Skeletal muscle tissue (tissue), 3 donors: ENCODE measurements at regions not wholly inside any gene's neighbourhood (a gene's known extent, or its start where the extent isn't known, plus 50 kb on each side); places are given as distances from the start of the nearest gene placed in this dataset.

ENCODE experiments used
- H3K27ac ChIP-seq: one replicate; pipeline ENCODE4 v1.7.0; 2013; ENCODE audit warnings: mild to moderate bottlenecking, low read depth, low read length, inconsistent platforms
- H3K27me3 ChIP-seq, 3 donors: one replicate each; pipeline ENCODE4 v1.7.0; 2013; ENCODE audit warnings: low read length in 3 of 3; ENCODE audit not compliant: control insufficient read depth in 3 of 3, insufficient read depth in 3 of 3
- H3K36me3 ChIP-seq, 3 donors: one replicate each; pipeline ENCODE4 v1.7.0; 2013; ENCODE audit warnings: low read length in 3 of 3; ENCODE audit not compliant: control insufficient read depth in 3 of 3, insufficient read depth in 3 of 3
- H3K4me1 ChIP-seq, 3 donors: one replicate each; pipeline ENCODE4 v1.7.0; 2013; ENCODE audit warnings: low read length in 3 of 3, mild to moderate bottlenecking in 3 of 3; ENCODE audit not compliant: control insufficient read depth in 3 of 3, insufficient read depth in 3 of 3
- H3K4me3 ChIP-seq, 3 donors: one replicate each; pipeline ENCODE4 v1.7.0; 2013; ENCODE audit warnings: low read length in 3 of 3
- H3K9ac ChIP-seq, 3 donors: one replicate each; pipeline ENCODE4 v1.7.0; 2013; ENCODE audit warnings: low read length in 3 of 3, mild to moderate bottlenecking in 3 of 3, moderate library complexity in 2 of 3, low read depth in 1 of 3
- H3K9me3 ChIP-seq, 3 donors: one replicate each; pipeline ENCODE4 v1.7.0; 2013; ENCODE audit warnings: low read length in 3 of 3; ENCODE audit not compliant: control insufficient read depth in 3 of 3
- donor health status: Osteomylitis.

DNA sequence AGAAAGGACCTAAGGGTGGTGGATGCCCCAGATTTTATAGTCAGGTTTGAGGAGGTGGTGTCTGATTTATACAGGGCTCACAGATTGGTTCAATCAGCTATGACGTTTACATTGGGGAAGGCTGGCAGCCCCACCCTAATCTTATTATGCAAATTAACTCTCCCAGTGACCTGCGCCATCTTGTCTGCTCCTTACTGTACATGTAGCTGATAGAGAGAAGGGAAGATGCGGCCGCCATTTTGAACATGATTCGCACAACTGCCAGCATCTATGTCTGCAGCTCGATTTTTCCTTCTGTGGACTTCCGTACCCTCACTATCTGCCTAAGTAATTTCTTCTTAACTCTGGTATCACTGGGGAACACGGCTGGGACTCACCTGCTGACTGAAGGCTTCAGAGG is 619.0 kb upstream of the DPP6 start:
- H3K4me1 ChIP-seq: no peaks in the 10 kb centered on the region
- no peaks in the 10 kb centered on the region for H3K9me3 ChIP-seq
- no peak overlapping the region for H3K9ac ChIP-seq
- H3K27ac ChIP-seq: no peak overlapping the region
- H3K4me3 ChIP-seq: no peak overlapping the region
- H3K36me3 ChIP-seq: no peaks in the 10 kb centered on the region
- peaks cover 0 to 2% (median 0%) of the 10 kb centered on the region in 3 donors for H3K27me3 ChIP-seq

DNA sequence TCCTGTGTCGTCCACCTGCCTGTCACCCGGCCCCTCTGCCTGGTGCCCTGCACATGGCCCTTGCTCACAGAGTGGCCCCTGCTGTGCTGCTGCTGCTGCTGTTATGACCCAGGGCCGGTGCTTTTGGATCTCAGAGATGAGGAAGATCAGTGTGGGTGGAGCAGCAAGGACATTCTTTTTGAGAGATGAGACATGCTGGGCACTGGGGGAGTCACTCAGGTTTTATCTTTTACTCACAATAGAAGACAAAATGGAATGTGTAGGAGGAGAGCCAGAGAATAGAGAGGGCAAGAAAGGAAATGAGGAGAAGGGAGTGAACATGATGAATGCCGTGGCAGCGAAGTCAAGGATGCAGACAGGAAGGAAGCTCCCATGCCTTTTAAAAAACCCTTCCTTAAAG is 611.5 kb upstream of the DPP6 start:
- Histone ChIP-seq H3K4me1 (no peaks in the 10 kb centered on the region), H3K4me3 (no peak overlapping the region), H3K36me3 (no peaks in the 10 kb centered on the region), H3K27ac (no peak overlapping the region), H3K9me3 (no peaks in the 10 kb centered on the region), H3K9ac (no peak overlapping the region), H3K27me3 (peaks cover 0 to 2% (median 0%) of the 10 kb centered on the region in 3 donors)

DNA sequence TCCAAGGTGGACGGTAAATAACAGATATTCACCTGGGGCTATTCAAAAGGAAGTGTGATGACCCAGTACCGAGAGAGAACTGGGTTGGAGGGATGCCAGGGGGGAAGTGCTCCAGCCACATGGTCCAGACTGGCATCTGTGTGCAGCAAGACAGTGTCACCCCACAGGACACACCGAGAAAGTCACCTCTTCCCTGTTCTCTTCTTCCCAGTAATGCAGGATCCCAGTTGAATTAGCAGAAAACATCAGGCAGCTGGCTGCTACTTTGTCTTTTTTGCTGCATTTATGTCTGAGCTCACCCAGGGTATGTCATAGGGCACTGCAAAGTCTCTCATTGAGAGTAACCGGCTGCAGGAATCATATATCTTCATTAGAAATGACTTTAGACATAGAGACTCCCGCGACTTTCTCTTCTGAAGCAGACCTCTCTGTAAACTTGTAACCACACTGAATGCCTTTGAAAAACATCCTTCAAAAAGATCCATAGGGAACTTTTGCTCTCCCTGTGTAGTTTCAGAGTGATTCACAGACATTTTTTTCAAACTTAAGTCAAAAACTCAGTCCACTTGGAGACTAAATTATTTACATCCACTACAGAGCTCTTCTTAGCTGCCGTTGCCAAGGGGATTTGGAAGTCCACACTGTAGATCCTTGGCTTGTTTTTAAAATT is 609.0 kb upstream of the DPP6 start:
- H3K9ac ChIP-seq: no peak overlapping the region
- H3K4me3 ChIP-seq: no peak overlapping the region
- H3K27ac ChIP-seq: no peak overlapping the region
- no peaks in the 10 kb centered on the region for H3K36me3 ChIP-seq
- no peaks in the 10 kb centered on the region for H3K9me3 ChIP-seq
- H3K27me3 ChIP-seq: no peaks in the 10 kb centered on the region
- no peaks in the 10 kb centered on the region for H3K4me1 ChIP-seq

DNA sequence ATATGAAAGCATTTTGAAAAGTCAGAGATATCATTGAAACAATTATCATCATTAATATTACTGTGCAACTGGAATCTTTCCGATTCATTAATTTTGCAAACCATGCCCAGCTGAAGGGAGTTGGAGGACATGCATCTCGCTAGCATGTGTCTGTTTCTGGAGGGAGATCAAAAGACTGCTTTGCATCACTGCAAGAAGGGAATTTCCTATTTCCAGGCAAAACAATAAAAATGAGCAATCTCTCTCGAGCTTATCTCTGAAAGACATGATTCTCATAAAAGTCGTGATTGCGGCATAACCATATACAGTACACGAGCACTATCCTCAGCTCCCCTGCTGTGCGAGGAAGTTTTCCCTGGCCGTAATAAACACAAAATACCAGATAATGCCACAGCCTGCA is 607.6 kb upstream of the DPP6 start:
- no peaks in the 10 kb centered on the region for H3K27me3 ChIP-seq
- H3K4me1 ChIP-seq: no peaks in the 10 kb centered on the region
- no peaks in the 10 kb centered on the region for H3K36me3 ChIP-seq
- no peak overlapping the region for H3K4me3 ChIP-seq
- H3K9ac ChIP-seq: no peak overlapping the region
- H3K27ac ChIP-seq: no peak overlapping the region
- H3K9me3 ChIP-seq: no peaks in the 10 kb centered on the region

DNA sequence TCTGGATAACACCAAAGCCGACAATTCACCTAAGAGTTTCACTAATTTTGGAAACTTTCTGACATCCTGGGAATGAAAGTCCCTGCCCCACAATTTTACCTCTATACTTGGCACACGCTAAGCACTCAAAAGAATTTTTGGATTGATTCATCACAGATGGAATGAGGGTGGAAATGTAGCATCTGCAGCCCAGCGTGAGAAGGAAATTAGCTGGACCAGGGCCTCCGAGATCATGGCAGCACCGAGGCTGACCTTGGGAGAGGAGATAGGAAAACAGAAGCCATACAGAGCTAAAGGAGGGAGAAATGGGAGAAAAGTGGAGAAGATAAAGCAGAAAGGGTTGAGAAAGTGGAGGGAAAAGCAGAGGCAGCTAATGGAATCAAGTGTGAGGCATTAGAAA is 606.6 kb upstream of the DPP6 start:
- no peaks in the 10 kb centered on the region for H3K4me1 ChIP-seq
- H3K4me3 ChIP-seq: no peak overlapping the region
- H3K9ac ChIP-seq: no peak overlapping the region
- H3K9me3 ChIP-seq: no peaks in the 10 kb centered on the region
- no peaks in the 10 kb centered on the region for H3K36me3 ChIP-seq
- no peak overlapping the region for H3K27ac ChIP-seq
- H3K27me3 ChIP-seq: no peaks in the 10 kb centered on the region

DNA sequence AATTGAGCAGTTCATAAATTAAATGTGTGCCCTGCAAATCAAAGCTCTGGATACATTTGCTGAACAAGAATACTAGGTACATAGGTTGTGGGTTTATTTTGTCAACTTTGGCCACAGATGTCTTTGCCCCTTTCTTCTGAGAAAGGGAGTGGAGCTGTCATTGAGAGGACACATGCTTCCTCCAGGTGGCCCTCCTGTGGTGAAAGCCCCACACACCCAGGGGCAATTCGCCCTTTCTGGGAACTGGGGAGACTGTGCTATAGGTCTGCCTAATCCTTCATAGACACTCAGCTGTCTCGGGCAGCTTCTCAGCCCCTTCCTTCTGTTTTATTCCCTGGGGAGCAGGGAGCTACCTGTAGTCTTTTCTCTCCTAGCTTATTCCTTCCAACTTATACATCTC is 605.7 kb upstream of the DPP6 start:
- H3K9me3 ChIP-seq: no peaks in the 10 kb centered on the region
- H3K4me3 ChIP-seq: no peak overlapping the region
- H3K27me3 ChIP-seq: no peaks in the 10 kb centered on the region
- H3K36me3 ChIP-seq: no peaks in the 10 kb centered on the region
- no peaks in the 10 kb centered on the region for H3K4me1 ChIP-seq
- no peak overlapping the region for H3K9ac ChIP-seq
- no peak overlapping the region for H3K27ac ChIP-seq

DNA sequence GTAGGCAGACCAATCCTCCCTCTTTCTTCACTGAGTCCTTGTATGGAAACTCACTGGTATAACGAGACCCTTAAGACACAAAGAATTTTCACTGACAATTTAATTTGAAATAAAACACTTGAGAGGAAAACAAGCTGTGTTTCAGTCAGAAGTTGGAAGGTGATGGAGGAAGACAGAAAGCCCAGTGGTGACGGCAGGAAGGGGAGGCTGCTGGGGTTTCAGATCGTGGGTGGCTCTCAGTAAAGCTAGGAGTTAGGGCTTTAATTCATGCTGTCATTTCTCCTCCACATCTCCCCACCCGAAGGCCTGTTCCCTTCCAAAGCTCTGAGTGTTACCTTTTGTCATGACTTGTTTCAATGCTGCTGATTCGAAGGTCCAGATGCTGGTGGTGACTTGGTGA is 605.2 kb upstream of the DPP6 start:
- Histone ChIP-seq H3K9ac (no peak overlapping the region), H3K4me1 (no peaks in the 10 kb centered on the region), H3K4me3 (no peak overlapping the region), H3K27ac (no peak overlapping the region), H3K9me3 (no peaks in the 10 kb centered on the region), H3K27me3 (no peaks in the 10 kb centered on the region), H3K36me3 (no peaks in the 10 kb centered on the region)

DNA sequence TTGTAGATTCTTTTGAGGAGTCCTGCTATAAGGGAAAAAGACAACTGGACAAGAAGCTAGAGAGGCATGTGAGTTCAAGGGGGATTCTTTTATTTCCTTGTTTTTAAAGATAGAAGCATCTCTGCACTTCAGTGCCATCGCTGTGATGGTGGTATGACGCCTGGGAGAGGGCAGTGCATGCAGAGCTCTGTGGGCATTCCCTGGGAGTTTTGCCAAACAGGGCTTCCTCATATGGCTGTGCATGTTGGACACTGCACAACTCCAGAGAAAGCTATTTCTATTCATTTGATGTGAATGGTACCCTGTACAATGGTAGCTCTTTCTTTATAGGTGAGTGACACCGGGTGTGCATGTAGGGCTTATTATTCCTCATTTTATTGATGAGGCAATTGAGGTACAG is 599.5 kb upstream of the DPP6 start:
- no peaks in the 10 kb centered on the region for H3K36me3 ChIP-seq
- peaks cover 0 to 5% (median 0%) of the 10 kb centered on the region in 3 donors for H3K27me3 ChIP-seq
- H3K9me3 ChIP-seq: no peaks in the 10 kb centered on the region
- no peaks in the 10 kb centered on the region for H3K4me1 ChIP-seq
- no peak overlapping the region for H3K27ac ChIP-seq
- no peak overlapping the region for H3K9ac ChIP-seq
- no peak overlapping the region for H3K4me3 ChIP-seq

DNA sequence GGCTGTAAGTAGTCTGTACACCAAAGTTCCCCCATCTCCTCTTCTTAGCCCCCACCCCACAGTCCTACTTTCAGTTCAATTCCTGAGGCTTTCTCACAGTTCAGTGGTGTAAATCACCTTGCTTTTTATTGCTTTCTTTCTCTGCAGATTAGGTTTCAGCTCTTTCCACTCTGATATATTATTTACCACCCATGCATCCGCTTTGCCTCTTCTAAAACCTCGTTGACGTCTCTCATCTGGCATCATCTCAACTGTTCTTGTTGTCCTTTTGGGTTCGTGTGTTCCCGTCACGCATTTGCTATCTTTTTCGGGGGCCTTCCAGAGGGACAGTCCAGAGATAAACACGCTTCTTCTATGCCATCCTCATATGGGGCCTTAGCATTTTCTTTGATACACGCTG is 597.9 kb upstream of the DPP6 start:
- Histone ChIP-seq H3K27me3 (peaks cover 0 to 5% (median 0%) of the 10 kb centered on the region in 3 donors), H3K9me3 (no peaks in the 10 kb centered on the region), H3K27ac (no peak overlapping the region), H3K36me3 (no peaks in the 10 kb centered on the region), H3K4me3 (no peak overlapping the region), H3K4me1 (no peaks in the 10 kb centered on the region), H3K9ac (no peak overlapping the region)

DNA sequence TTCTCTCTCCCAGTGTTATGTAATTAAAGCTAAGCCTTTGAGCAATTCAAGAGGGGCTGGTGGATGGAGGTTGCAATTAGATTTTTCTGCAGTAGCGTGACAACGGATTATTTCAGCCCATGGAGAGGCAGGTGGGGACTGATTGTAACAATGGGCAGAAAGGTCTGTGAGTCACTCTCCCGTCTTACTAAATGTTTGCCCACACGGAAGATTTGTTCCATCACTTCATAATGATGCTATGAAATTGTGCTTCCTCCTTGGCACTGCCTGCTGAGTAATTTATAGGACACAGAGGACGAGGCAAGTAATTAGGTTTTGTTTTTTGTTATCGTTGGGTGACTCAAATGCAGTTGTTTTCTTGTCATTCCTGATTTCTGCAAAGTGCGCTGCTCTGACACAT is 594.5 kb upstream of the DPP6 start:
- H3K4me3 ChIP-seq: no peak overlapping the region
- no peak overlapping the region for H3K27ac ChIP-seq
- no peaks in the 10 kb centered on the region for H3K4me1 ChIP-seq
- H3K9me3 ChIP-seq: peaks cover 0 to 2% (median 0%) of the 10 kb centered on the region in 3 donors
- H3K9ac ChIP-seq: no peak overlapping the region
- H3K27me3 ChIP-seq: peaks cover 0 to 5% (median 0%) of the 10 kb centered on the region in 3 donors
- H3K36me3 ChIP-seq: no peaks in the 10 kb centered on the region
